ENCODE measurements at regions not wholly inside any gene's neighbourhood (a gene's known extent, or its start where the extent isn't known, plus 50 kb on each side); places are given as distances from the start of the nearest gene placed in this dataset.
A peak's percentile ranks its signal among the peaks of the same experiment; 100 is the strongest.

- peaks cover 42% of the 10 kb centered on the region for H3K4me1 Mint-ChIP-seq (ENCODE audit: unreplicated experiment)
- TF ChIP-seq CTCF (IDR thresholded peaks at IDR 0.05): no peak
- no peaks in the 10 kb centered on the region for H3K27me3 Mint-ChIP-seq (ENCODE audit: unreplicated experiment)
- H3K9me3 Mint-ChIP-seq (ENCODE audit: unreplicated experiment): peaks cover 5% of the 10 kb centered on the region
- no peak for DNase-seq (ENCODE audit: extremely low spot score, unreplicated experiment)
- H3K4me3 Mint-ChIP-seq (ENCODE audit: unreplicated experiment): peak overlapping the region; percentile 36
- peak overlapping the region; percentile 82 for H3K27ac Mint-ChIP-seq (ENCODE audit: unreplicated experiment)
- no peaks in the 10 kb centered on the region for H3K36me3 Mint-ChIP-seq (ENCODE audit: unreplicated experiment)
These were observed 451.2 kb upstream of the CD180 start for GRCh38 chr5:67647772-67648171.

GRCh38 chr5:67644221-67644920, 447.8 kb upstream of the CD180 start:
- peaks cover 37% of the 10 kb centered on the region for H3K4me1 Mint-ChIP-seq (ENCODE audit: unreplicated experiment)
- no peaks in the 10 kb centered on the region for H3K27me3 Mint-ChIP-seq (ENCODE audit: unreplicated experiment)
- no peaks in the 10 kb centered on the region for H3K36me3 Mint-ChIP-seq (ENCODE audit: unreplicated experiment)
- H3K27ac Mint-ChIP-seq (ENCODE audit: unreplicated experiment): no peak overlapping the region
- peaks cover 5% of the 10 kb centered on the region for H3K9me3 Mint-ChIP-seq (ENCODE audit: unreplicated experiment)
- no peak for TF ChIP-seq CTCF (IDR thresholded peaks at IDR 0.05)
- no peak overlapping the region for H3K4me3 Mint-ChIP-seq (ENCODE audit: unreplicated experiment)
- no peak for DNase-seq (ENCODE audit: extremely low spot score, unreplicated experiment)

GRCh38 chr5:67643536-67643935, 446.9 kb upstream of the CD180 start:
- no peak overlapping the region for H3K4me3 Mint-ChIP-seq (ENCODE audit: unreplicated experiment)
- H3K4me1 Mint-ChIP-seq (ENCODE audit: unreplicated experiment): peaks cover 32% of the 10 kb centered on the region
- no peaks in the 10 kb centered on the region for H3K36me3 Mint-ChIP-seq (ENCODE audit: unreplicated experiment)

GRCh38 chr5:67639976-67640375, 443.4 kb upstream of the CD180 start:
- Mint-ChIP-seq H3K27me3 (ENCODE audit: unreplicated experiment) (peaks cover 3% of the 10 kb centered on the region), H3K9me3 (ENCODE audit: unreplicated experiment) (peaks cover 6% of the 10 kb centered on the region), H3K27ac (ENCODE audit: unreplicated experiment) (no peak overlapping the region), H3K4me1 (ENCODE audit: unreplicated experiment) (peaks cover 8% of the 10 kb centered on the region), H3K36me3 (ENCODE audit: unreplicated experiment) (peaks cover 3% of the 10 kb centered on the region), H3K4me3 (ENCODE audit: unreplicated experiment) (no peak overlapping the region)
- TF ChIP-seq CTCF (IDR thresholded peaks at IDR 0.05): no peak
- no peak for DNase-seq (ENCODE audit: extremely low spot score, unreplicated experiment)

More at GRCh38 chr5:67643536-67643935, 446.9 kb upstream of the CD180 start:
- no peak for TF ChIP-seq CTCF (IDR thresholded peaks at IDR 0.05)
- DNase-seq (ENCODE audit: extremely low spot score, unreplicated experiment): no peak
- H3K27ac Mint-ChIP-seq (ENCODE audit: unreplicated experiment): no peak overlapping the region
- no peaks in the 10 kb centered on the region for H3K27me3 Mint-ChIP-seq (ENCODE audit: unreplicated experiment)
- H3K9me3 Mint-ChIP-seq (ENCODE audit: unreplicated experiment): peaks cover 5% of the 10 kb centered on the region

- Mint-ChIP-seq H3K27me3 (ENCODE audit: unreplicated experiment) (peaks cover 5% of the 10 kb centered on the region), H3K4me1 (ENCODE audit: unreplicated experiment) (peaks cover 8% of the 10 kb centered on the region), H3K36me3 (ENCODE audit: unreplicated experiment) (peaks cover 3% of the 10 kb centered on the region), H3K4me3 (ENCODE audit: unreplicated experiment) (no peak overlapping the region), H3K27ac (ENCODE audit: unreplicated experiment) (no peak overlapping the region), H3K9me3 (ENCODE audit: unreplicated experiment) (peaks cover 10% of the 10 kb centered on the region)
- TF ChIP-seq CTCF (IDR thresholded peaks at IDR 0.05): no peak
- DNase-seq (ENCODE audit: extremely low spot score, unreplicated experiment): no peak
These were observed 442.7 kb upstream of the CD180 start for GRCh38 chr5:67639313-67639712.

Measured in osteocyte (in vitro differentiated cells).